ENCODE measurements at regions not wholly inside any gene's neighbourhood (a gene's known extent, or its start where the extent isn't known, plus 50 kb on each side); places are given as distances from the start of the nearest gene placed in this dataset.

DNA sequence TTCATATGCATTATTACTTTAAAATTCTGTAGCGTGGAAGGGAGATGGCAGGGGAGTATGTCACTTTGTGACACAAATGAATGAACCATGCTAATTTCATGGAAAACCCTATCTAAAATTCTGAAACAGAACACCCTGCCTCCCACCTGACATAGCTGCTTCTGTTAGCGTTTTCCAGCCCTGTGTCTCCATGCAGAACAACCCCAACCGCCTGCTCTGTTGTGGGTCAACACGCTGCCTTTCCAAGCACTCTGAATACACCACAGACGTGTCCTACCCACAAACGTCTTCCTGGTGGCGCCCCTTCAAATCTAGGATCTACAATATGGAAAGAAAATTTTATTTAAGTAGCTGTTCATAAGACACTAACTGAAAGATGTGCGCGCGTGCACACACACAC is 238.6 kb downstream of the TRIML1 start:
- TF ChIP-seq, protein P1, sequence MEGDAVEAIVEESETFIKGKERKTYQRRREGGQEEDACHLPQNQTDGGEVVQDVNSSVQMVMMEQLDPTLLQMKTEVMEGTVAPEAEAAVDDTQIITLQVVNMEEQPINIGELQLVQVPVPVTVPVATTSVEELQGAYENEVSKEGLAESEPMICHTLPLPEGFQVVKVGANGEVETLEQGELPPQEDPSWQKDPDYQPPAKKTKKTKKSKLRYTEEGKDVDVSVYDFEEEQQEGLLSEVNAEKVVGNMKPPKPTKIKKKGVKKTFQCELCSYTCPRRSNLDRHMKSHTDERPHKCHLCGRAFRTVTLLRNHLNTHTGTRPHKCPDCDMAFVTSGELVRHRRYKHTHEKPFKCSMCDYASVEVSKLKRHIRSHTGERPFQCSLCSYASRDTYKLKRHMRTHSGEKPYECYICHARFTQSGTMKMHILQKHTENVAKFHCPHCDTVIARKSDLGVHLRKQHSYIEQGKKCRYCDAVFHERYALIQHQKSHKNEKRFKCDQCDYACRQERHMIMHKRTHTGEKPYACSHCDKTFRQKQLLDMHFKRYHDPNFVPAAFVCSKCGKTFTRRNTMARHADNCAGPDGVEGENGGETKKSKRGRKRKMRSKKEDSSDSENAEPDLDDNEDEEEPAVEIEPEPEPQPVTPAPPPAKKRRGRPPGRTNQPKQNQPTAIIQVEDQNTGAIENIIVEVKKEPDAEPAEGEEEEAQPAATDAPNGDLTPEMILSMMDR (IDR thresholded peaks at IDR 0.05) = no peak
- no peak for TF ChIP-seq POLR2AphosphoS5 (IDR thresholded peaks at IDR 0.05; ENCODE audit: low read depth, low read length)
